HepG2 (cell line): ENCODE measurements at regions not wholly inside any gene's neighbourhood (a gene's known extent, or its start where the extent isn't known, plus 50 kb on each side); places are given as distances from the start of the nearest gene placed in this dataset.

Source experiments
- AHDC1 ChIP-seq: sonication (generic); formaldehyde crosslinking; IDR thresholded peaks from 2 replicates; pipeline ENCODE4 v1.5.1; 2020; ENCODE audit warnings: mild to moderate bottlenecking, missing genetic modification reagents, borderline replicate concordance
- FLYWCH1 ChIP-seq: sonication (generic); formaldehyde crosslinking; IDR thresholded peaks from 2 replicates; pipeline ENCODE4 v1.8.1; 2023; ENCODE audit warnings: mild to moderate bottlenecking, missing genetic modification reagents
- NR0B2 ChIP-seq: sonication (generic); formaldehyde crosslinking; IDR thresholded peaks from 2 replicates; pipeline ENCODE4 v1.4.0; 2020; ENCODE audit warnings: mild to moderate bottlenecking, missing genetic modification reagents
- SNAI1 ChIP-seq: sonication (generic); formaldehyde crosslinking; IDR thresholded peaks from 2 replicates; pipeline ENCODE4 v1.5.0; 2020; ENCODE audit warnings: mild to moderate bottlenecking, missing genetic modification reagents, borderline replicate concordance
- SSRP1 ChIP-seq: IDR thresholded peaks from 2 replicates; pipeline ENCODE4 v1.6.1; 2016; ENCODE audit warnings: control low read depth
- TOE1 ChIP-seq: sonication (generic); formaldehyde crosslinking; IDR thresholded peaks from 2 replicates; pipeline ENCODE4 v1.4.0; 2020; ENCODE audit warnings: mild to moderate bottlenecking, missing genetic modification reagents
- ZFP41 ChIP-seq: sonication (generic); formaldehyde crosslinking; IDR thresholded peaks from 2 replicates; pipeline ENCODE4 v1.4.0; 2020; ENCODE audit warnings: mild to moderate bottlenecking, missing genetic modification reagents, borderline replicate concordance
- ZKSCAN8 ChIP-seq: IDR thresholded peaks from 2 replicates; pipeline ENCODE4 v1.6.1; 2016; ENCODE audit warnings: borderline replicate concordance, missing genetic modification reagents, missing compliant biosample characterization
- ZNF142 ChIP-seq: sonication (generic); formaldehyde crosslinking; IDR thresholded peaks from 2 replicates; pipeline ENCODE4 v1.4.0; 2020; ENCODE audit warnings: missing genetic modification reagents
- ZNF577 ChIP-seq: sonication (generic); formaldehyde crosslinking; IDR thresholded peaks from 2 replicates; pipeline ENCODE4 v1.4.0; 2020; ENCODE audit warnings: mild to moderate bottlenecking, low read depth, missing genetic modification reagents, borderline replicate concordance
- ZNF614 ChIP-seq: IDR thresholded peaks from 2 replicates; pipeline ENCODE4 v1.6.1; 2018; ENCODE audit warnings: missing biosample characterization, missing genetic modification reagents, inconsistent platforms, borderline replicate concordance
- ZNF678 ChIP-seq: sonication (generic); formaldehyde crosslinking; IDR thresholded peaks from 2 replicates; pipeline ENCODE4 v1.4.0; 2020; ENCODE audit warnings: mild to moderate bottlenecking, missing genetic modification reagents
- ZNF766 ChIP-seq: sonication (generic); formaldehyde crosslinking; IDR thresholded peaks from 2 replicates; pipeline ENCODE4 v1.5.0; 2020; ENCODE audit warnings: missing genetic modification reagents, borderline replicate concordance
- TF ChIP-seq, protein P1 (sequence below): sonication (generic); formaldehyde crosslinking; IDR thresholded peaks from 2 replicates; pipeline ENCODE4 v1.4.0; 2020; ENCODE audit warnings: missing genetic modification reagents
- TF ChIP-seq, protein P2 (sequence below): IDR thresholded peaks from 2 replicates; pipeline ENCODE4 v1.6.1; 2016; ENCODE audit warnings: missing genetic modification reagents, missing compliant biosample characterization

DNA sequence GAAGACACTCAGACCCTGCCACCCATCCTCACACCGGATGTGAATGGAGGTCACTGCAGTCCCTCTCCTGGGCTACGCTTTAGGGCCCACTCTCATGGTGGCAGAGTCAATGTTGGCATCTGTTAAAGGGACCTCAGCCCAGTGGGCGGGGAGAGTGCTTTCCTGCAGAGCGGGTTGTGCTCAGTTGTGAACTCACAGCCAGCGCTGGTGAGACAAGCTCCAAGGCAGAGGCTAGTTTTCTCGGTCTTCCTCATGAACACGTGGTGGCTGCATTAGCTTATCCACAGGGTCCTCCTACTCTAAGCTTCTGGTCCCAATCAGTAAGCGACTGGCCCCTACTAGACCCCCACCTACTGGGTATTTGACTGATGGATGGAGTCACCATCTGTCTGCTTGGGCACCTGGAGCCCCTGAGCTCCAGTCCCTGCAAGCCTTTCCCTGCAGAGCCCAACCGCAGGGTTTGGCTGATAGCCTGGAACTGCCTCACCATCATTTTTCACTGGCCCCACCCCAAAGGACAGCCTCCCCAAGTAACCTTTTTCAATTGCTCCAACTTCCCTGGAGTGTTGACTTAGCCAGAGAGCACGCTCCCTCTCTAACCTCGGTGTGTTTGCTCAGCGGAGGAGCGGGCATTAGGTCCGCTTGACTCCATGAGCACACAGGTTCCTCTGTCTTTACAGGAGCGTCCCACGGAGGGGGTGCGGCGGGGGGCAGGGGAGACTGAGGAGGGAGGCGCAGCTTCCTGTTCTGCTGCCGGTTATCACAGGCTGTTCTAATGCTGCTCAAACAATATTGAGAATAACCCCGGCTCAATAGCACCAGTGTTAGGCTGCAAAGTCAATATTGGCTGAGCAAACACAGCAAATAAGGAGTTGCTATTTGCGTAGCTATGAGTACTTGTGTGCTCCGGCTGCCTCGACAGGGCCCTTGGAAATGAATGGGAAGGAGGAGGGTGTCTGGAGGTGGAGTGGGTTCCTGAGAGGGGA lies 141.7 kb downstream of the RPLP1 start (continued):
- TF ChIP-seq ZNF142 (CRISPR knock-in tag): peak; percentile 74; the same call in 1 of the 2 replicates
- TF ChIP-seq ZNF577 (CRISPR knock-in tag): no peak
- no peak for TF ChIP-seq SSRP1 (CRISPR knock-in tag)
- TF ChIP-seq FLYWCH1 (CRISPR knock-in tag): no peak
- peak; percentile 90; the same call in 1 of the 2 replicates for TF ChIP-seq AHDC1 (CRISPR knock-in tag)
- TF ChIP-seq, protein P1, sequence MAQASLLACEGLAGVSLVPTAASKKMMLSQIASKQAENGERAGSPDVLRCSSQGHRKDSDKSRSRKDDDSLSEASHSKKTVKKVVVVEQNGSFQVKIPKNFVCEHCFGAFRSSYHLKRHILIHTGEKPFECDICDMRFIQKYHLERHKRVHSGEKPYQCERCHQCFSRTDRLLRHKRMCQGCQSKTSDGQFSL (CRISPR knock-in tag): peak; percentile 86
- TF ChIP-seq TOE1 (CRISPR knock-in tag): 0 out of 2 replicates have a peak, but pooled peaks have one; percentile 51
- peak; percentile 75; the same call in 1 of the 2 replicates for TF ChIP-seq SNAI1 (CRISPR knock-in tag)
- peak; percentile 86 for TF ChIP-seq ZNF614
- TF ChIP-seq ZNF678 (CRISPR knock-in tag): no peak
- TF ChIP-seq, protein P2, sequence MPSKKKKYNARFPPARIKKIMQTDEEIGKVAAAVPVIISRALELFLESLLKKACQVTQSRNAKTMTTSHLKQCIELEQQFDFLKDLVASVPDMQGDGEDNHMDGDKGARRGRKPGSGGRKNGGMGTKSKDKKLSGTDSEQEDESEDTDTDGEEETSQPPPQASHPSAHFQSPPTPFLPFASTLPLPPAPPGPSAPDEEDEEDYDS (CRISPR knock-in tag): 0 out of 2 replicates have a peak, but pooled peaks have one; percentile 25
- TF ChIP-seq ZKSCAN8 (CRISPR knock-in tag): peak; percentile 91
- TF ChIP-seq ZNF766 (CRISPR knock-in tag): no peak
- TF ChIP-seq NR0B2 (CRISPR knock-in tag): peak; percentile 64; the same call in 1 of the 2 replicates
- no peak for TF ChIP-seq ZFP41 (CRISPR knock-in tag)
